ENCODE measurements at regions not wholly inside any gene's neighbourhood (a gene's known extent, or its start where the extent isn't known, plus 50 kb on each side); places are given as distances from the start of the nearest gene placed in this dataset.

GRCh38 chr18:28712172-28712571 lies 535.2 kb upstream of the CDH2 start:
- no peak for DNase-seq (ENCODE audit: low spot score)

- DNase-seq (ENCODE audit: low spot score), result no peak
These were observed 534.2 kb upstream of the CDH2 start for GRCh38 chr18:28711096-28711495.

- no peak for DNase-seq (ENCODE audit: low spot score)
These were observed 530.1 kb upstream of the CDH2 start for GRCh38 chr18:28707006-28707405.

GRCh38 chr18:28706397-28706796 lies 529.5 kb upstream of the CDH2 start:
- no peak for DNase-seq (ENCODE audit: low spot score)

- DNase-seq (ENCODE audit: low spot score), result no peak
These were observed 528.6 kb upstream of the CDH2 start for GRCh38 chr18:28705482-28705881.

GRCh38 chr18:28692337-28692736 lies 515.4 kb upstream of the CDH2 start:
- no peak for DNase-seq (ENCODE audit: low spot score)

GRCh38 chr18:28691496-28691840 lies 514.5 kb upstream of the CDH2 start:
- DNase-seq (ENCODE audit: low spot score), result no peak

GRCh38 chr18:28690836-28691495 lies 514.0 kb upstream of the CDH2 start:
- DNase-seq (ENCODE audit: low spot score), result no peak

GRCh38 chr18:28690100-28690499 lies 513.2 kb upstream of the CDH2 start:
- DNase-seq (ENCODE audit: low spot score), result no peak

- DNase-seq (ENCODE audit: low spot score), result no peak
These were observed 512.7 kb upstream of the CDH2 start for GRCh38 chr18:28689588-28689987.

GRCh38 chr18:28684746-28685355 lies 507.9 kb upstream of the CDH2 start:
- no peak for DNase-seq (ENCODE audit: low spot score)

- DNase-seq (ENCODE audit: low spot score), result no peak
These were observed 506.0 kb upstream of the CDH2 start for GRCh38 chr18:28682912-28683311.

- no peak for DNase-seq (ENCODE audit: low spot score)
These were observed 492.2 kb upstream of the CDH2 start for GRCh38 chr18:28669165-28669564.

- no peak for DNase-seq (ENCODE audit: low spot score)
These were observed 489.3 kb upstream of the CDH2 start for GRCh38 chr18:28666216-28666615.

- no peak for DNase-seq (ENCODE audit: low spot score)
These were observed 481.0 kb upstream of the CDH2 start for GRCh38 chr18:28657961-28658360.

- no peak for DNase-seq (ENCODE audit: low spot score)
These were observed 475.7 kb upstream of the CDH2 start for GRCh38 chr18:28652654-28653053.

- no peak for DNase-seq (ENCODE audit: low spot score)
These were observed 474.4 kb upstream of the CDH2 start for GRCh38 chr18:28651298-28651697.

- DNase-seq (ENCODE audit: low spot score), result no peak
These were observed 473.9 kb upstream of the CDH2 start for GRCh38 chr18:28650860-28651259.

- no peak for DNase-seq (ENCODE audit: low spot score)
These were observed 471.0 kb upstream of the CDH2 start for GRCh38 chr18:28647961-28648360.

GRCh38 chr18:28637897-28638296 lies 461.0 kb upstream of the CDH2 start:
- no peak for DNase-seq (ENCODE audit: low spot score)

- no peak for DNase-seq (ENCODE audit: low spot score)
These were observed 458.6 kb upstream of the CDH2 start for GRCh38 chr18:28635530-28635929.

GRCh38 chr18:28626756-28627155 lies 449.8 kb upstream of the CDH2 start:
- no peak for DNase-seq (ENCODE audit: low spot score)

GRCh38 chr18:28607991-28608390 lies 431.1 kb upstream of the CDH2 start:
- DNase-seq (ENCODE audit: low spot score), result no peak

GRCh38 chr18:28606686-28607085 lies 429.8 kb upstream of the CDH2 start:
- no peak for DNase-seq (ENCODE audit: low spot score)
